SIG-M5 treated with dmso at 0.1 percent for 504 hours (cell line): ENCODE measurements at regions not wholly inside any gene's neighbourhood (a gene's known extent, or its start where the extent isn't known, plus 50 kb on each side); places are given as distances from the start of the nearest gene placed in this dataset.
A peak's percentile ranks its signal among the peaks of the same experiment; 100 is the strongest.

Experiments
- DNase-seq: peaks from one replicate; lab custom pipeline; 2025; ENCODE audit not compliant: unreplicated experiment; lab: John Stamatoyannopoulos, UW

- peak; percentile 47 for DNase-seq
Measured at GRCh38 chr6:137271245-137272183, 52.3 kb upstream of the IFNGR1 start.

DNA sequence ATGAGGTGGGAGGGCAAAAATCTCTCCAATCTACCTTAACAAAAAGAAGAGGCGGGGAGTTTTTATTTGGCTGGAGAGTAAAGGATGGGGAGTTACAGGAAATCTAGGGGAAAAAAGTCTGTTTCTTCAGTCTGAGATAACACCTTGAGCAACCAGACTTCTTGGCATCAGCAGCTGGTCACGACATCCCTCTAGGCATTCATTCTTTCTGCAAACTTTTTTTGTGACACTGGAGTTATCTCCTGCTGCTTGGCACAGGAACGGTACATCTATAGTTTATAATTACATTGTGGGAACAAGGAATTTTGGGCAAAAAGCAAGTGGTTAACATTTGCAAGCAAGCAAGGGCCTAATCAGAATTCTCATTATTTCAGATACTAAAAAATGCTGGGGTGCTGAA, 50.6 kb upstream of the IFNGR1 start:
- DNase-seq: no peak

DNA sequence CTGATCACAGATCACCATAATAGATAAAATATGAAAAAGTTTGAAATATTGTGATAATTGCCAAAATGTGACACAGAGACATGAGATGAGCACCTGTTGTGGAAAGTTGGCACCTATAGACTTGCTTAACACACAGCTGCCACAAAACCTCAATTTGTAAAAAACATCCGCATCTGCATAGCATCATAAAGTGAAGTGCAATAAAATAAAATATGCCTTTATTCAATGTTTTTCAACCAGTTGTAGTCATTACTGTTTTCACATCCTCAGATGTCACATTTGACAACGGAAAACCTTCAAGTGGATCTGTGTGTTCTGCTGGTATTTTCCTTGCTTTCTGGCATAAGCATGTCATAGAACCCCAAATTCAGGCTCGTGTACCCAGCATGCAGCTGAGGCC, 50.2 kb upstream of the IFNGR1 start:
- DNase-seq: no peak
